Pulmonary artery endothelial cell (primary cell): ENCODE measurements at regions not wholly inside any gene's neighbourhood (a gene's known extent, or its start where the extent isn't known, plus 50 kb on each side); places are given as distances from the start of the nearest gene placed in this dataset.

Source experiments
- DNase-seq: peaks from one replicate; pipeline ENCODE4 v3.0.0-alpha.2; 2011; ENCODE audit warnings: low read depth, low spot score

DNA sequence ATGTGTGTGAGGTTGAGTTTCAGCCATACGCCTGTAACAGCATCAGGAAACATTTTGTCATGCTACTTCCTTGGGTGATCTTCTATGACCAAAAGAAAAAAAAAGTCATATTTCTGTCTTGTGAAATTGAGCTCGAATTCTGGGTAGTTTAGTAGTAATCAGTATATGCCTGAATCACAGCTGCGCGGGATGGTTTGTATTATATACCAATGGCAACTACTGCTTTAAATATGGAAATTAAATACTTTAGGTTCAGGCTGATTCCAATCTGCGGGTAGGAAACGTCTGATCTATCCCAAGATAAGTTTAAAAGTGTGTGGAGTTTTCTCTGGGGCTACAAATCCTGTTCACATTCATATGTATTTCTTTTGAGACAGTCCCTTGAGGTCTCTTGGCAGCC lies 115.6 kb upstream of the FERMT1 start:
- no peak for DNase-seq

DNA sequence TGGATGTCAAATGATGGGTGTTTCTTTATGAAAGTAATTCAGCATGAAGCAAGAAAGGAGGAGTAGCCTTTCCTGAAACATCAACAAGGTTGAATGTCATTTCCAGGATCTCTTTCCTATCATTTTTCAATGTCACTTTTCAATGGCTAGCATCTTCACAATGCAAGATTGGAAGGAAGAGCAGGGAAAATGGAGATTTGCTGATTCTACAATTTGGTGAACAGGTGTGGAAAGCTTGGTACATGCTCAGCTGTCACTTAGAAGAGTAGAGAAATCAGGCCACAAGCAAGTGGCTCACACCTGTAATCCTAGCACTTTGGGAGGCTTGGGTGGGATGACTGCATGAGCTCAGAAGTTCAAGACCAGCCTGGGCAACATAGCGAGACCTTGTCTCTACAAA lies 112.7 kb upstream of the FERMT1 start:
- no peak for DNase-seq

GRCh38 chr20:6232436-6232835 lies 109.6 kb upstream of the FERMT1 start:
- no peak for DNase-seq

DNA sequence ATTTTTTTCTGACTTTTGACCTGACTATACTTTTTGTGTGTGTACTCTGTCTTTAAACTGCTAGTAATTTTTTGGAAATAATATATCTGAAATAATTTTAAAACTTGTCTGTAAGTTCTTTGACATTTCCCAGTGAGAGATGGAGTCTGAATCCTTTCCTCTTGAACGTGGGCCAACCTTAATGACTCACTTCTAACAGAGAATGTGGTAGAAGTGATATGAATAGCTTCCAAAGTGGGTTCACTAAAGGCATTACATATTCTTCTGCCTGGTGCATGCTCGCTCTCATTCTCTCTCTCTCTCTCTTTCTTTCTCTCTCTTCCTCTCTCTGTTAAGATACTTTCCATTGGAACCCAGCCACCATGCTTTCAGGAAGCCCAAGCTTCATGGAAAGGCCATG lies 108.7 kb upstream of the FERMT1 start:
- peak; percentile 4 for DNase-seq

DNA sequence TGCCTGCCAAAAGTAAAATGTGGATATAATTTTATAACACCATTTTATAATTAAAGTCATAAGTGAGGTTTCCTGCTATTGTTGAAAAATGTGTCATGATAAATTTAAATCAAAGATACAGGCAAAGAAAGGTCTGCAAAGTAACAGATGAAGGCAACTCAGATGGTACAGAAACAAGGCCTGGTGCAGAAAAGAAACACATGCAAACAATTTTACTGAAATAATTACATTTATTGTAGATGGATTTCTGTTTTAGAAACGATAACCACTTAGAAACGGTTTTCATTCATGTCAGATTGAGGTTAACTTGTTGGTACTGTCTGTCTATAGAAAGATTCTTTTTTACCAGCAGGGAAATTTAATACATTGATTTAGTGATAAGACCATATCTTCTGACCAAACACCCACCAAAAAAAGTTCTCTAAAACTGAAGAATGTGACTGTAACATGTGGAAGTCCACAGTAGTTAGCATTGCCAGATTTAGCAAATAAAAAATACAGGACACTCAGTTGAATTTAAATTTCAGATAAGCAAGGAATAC lies 105.5 kb upstream of the FERMT1 start:
- no peak for DNase-seq

GRCh38 chr20:6213311-6213710 lies 90.5 kb upstream of the FERMT1 start:
- DNase-seq: no peak

- DNase-seq: no peak
These were observed 90.1 kb upstream of the FERMT1 start for GRCh38 chr20:6212903-6213302.

DNA sequence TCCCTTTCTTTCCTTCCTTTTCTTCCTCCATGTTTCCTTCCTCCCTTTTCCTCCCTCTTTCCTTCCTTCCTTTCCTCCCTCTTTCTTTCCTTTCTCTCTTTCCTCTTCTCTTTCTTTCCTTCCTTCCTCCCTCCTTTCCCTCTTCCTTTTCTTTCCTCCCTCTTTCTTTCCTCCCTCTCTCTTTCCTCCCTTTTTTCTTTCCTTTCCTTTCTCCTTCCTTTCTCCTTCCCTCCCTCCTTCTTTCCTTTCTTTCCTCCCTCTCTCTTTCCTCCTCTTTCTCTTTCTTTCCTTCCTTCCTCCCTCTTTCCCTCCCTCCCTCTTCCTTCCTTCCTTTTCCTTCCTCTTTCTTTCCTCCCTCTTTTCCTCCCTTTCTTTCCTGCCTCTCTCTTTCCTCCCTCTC lies 86.3 kb upstream of the FERMT1 start:
- no peak for DNase-seq

GRCh38 chr20:6200092-6200491 lies 77.3 kb upstream of the FERMT1 start:
- no peak for DNase-seq

DNA sequence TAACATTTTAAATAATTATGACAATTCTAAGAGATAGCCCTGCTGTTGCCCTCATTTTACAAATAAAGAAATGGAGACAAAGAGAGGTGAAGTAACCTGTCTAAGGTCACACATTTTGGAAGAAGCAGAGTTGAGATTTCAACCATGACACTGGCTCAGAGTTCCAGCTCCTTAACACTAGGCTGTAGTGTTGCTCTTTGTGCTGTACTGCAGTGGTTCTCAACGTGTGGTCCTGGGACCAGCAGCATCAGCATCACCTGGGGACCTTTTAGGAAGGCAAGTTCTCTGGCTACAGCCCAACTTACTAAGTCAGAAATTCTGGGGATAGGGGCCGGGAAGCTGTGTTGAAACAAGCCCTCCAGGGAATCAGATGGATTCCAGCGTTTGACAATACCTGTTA lies 62.4 kb upstream of the FERMT1 start:
- DNase-seq: no peak

- DNase-seq: no peak
These were observed 61.3 kb upstream of the FERMT1 start for GRCh38 chr20:6184086-6184485.

DNA sequence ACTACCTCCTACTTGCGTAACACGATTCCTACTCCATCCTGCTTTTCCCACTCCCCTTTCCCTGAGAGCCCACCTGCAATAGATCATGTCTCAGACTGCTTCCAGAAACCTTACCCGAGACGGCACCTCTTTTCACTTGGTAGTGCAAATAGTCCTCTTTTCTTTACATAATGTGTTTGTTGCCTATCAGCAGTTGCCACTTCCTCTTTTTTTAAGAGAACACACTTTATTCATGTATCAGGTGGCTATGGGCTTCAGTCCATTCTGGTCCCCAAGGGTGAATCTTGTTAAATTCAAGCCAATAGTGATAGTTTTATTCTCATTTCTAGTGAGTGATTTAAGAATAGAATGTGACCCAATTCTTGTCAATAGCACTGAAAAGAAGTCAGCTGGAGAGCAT lies 57.7 kb upstream of the FERMT1 start:
- DNase-seq: no peak

DNA sequence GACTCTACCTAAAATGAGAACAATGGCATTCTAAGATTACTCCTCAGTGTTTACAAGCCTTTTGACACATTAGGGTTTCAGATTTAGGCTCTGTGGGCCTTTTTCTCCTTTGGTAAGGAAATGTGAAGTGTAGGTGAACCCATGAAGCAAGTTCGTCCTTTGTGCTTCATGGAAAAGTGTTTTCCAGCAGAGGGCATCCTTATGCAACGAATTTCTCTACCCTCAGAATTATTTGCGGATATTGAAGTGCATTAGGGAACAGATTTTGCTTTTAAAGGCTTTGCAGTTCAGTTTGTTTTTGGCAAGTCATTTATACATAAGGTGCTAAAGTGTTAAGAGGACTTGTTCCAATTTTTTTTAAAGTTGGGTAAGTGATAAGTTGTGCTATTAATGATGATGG lies 55.7 kb upstream of the FERMT1 start:
- DNase-seq: no peak

DNA sequence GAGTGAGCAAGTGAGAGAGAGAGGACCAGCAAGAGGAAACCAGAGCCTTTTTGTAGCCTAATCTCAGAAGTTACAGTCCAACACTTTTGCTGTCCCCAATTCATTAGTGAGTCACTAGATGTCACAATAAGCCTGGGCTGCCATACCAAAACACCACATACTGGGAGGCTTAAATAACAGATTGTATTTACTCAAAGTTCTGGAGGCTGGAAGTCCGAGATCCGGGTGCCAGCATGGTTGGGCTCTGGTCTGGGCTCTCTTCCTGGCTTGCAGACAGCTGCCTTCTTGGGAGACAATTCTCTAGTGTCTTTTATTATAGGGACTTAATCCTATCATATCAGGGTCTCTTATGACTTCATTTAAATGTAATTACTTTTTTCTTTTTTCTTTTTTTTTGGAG lies 50.7 kb upstream of the FERMT1 start:
- no peak for DNase-seq
